K562 (cell line): ENCODE measurements at regions not wholly inside any gene's neighbourhood (a gene's known extent, or its start where the extent isn't known, plus 50 kb on each side); places are given as distances from the start of the nearest gene placed in this dataset.

Source experiments
- ARNT ChIP-seq, 2 experiments: fragments of 450-650 bp; IDR thresholded peaks; 2 replicates each; pipeline ENCODE4 v1.6.1; 2016; ENCODE audit warnings: mild to moderate bottlenecking in 1 of 2
- EP300 ChIP-seq: IDR thresholded peaks from 2 replicates; pipeline ENCODE4 v1.6.1; 2012; ENCODE audit warnings: low read length, improper control_type of control experiment
- FOXM1 ChIP-seq, 2 experiments: fragments of 450-650 bp in 1 of 2; sonication (generic) in 1 of 2; formaldehyde crosslinking in 1 of 2; IDR thresholded peaks; 2 replicates each; pipeline versions ENCODE4 v1.6.1 to v1.9.0; 2017 to 2022; ENCODE audit warnings: low read depth in 2 of 2, mild to moderate bottlenecking in 2 of 2, missing genetic modification reagents in 1 of 2, moderate library complexity in 1 of 2
- JUN ChIP-seq, 2 experiments: sonication (generic) in 1 of 2; formaldehyde crosslinking in 1 of 2; IDR thresholded peaks; 2 replicates each; pipeline versions ENCODE4 v1.6.1 to v1.8.0; 2012 to 2022; ENCODE audit warnings: borderline replicate concordance in 2 of 2, mild to moderate bottlenecking in 2 of 2, improper control_type of control experiment in 1 of 2, low read depth in 1 of 2, low read length in 1 of 2, missing genetic modification reagents in 1 of 2
- KAT8 ChIP-seq: fragments of 450-650 bp; IDR thresholded peaks from 2 replicates; pipeline ENCODE4 v1.6.1; 2016; ENCODE audit warnings: low read depth, mild to moderate bottlenecking
- NFE2 ChIP-seq: IDR thresholded peaks from 2 replicates; pipeline ENCODE4 v1.6.1; 2014; ENCODE audit warnings: antibody characterized with exemption, low read depth
- NR2C1 ChIP-seq, 2 experiments: fragments of 450-650 bp; IDR thresholded peaks; 2 replicates each; pipeline ENCODE4 v1.6.1; 2017; ENCODE audit warnings: mild to moderate bottlenecking in 2 of 2, antibody characterized with exemption in 1 of 2, inconsistent platforms in 1 of 2, missing compliant biosample characterization in 1 of 2, missing genetic modification characterization in 1 of 2
- PHF8 ChIP-seq: fragments of 200-600 bp; sonication (generic); IDR thresholded peaks from 2 replicates; pipeline ENCODE4 v1.6.1; 2012; ENCODE audit warnings: mixed run types, mild to moderate bottlenecking, inconsistent platforms, low read length, moderate library complexity, borderline replicate concordance
- POLR2A ChIP-seq: fragments of 450-650 bp; conservative IDR thresholded peaks from 2 replicates; pipeline ENCODE4 v1.6.1; 2016
- RHOXF2B ChIP-seq: fragments of 250-450 bp; sonication (Bioruptor Pico); conservative IDR thresholded peaks from 2 replicates; pipeline ENCODE4 v1.5.1; 2021
- SAP30 ChIP-seq: fragments of 200-600 bp; sonication (generic); IDR thresholded peaks from 2 replicates; pipeline ENCODE4 v1.6.1; 2012; ENCODE audit warnings: borderline replicate concordance, low read depth, mild to moderate bottlenecking, moderate library complexity, low read length, control low read depth, inconsistent platforms; ENCODE audit not compliant: insufficient read depth, poor library complexity, severe bottlenecking
- SMARCB1 ChIP-seq: IDR thresholded peaks from 2 replicates; pipeline ENCODE4 v1.6.1; 2011; ENCODE audit warnings: improper control_type of control experiment, low read depth; ENCODE audit not compliant: insufficient read length
- TF ChIP-seq, protein P1 (sequence below): sonication (generic); formaldehyde crosslinking; IDR thresholded peaks from 2 replicates; pipeline ENCODE4 v1.8.0; 2022; ENCODE audit warnings: missing genetic modification reagents, mild to moderate bottlenecking, moderate library complexity, borderline replicate concordance

DNA sequence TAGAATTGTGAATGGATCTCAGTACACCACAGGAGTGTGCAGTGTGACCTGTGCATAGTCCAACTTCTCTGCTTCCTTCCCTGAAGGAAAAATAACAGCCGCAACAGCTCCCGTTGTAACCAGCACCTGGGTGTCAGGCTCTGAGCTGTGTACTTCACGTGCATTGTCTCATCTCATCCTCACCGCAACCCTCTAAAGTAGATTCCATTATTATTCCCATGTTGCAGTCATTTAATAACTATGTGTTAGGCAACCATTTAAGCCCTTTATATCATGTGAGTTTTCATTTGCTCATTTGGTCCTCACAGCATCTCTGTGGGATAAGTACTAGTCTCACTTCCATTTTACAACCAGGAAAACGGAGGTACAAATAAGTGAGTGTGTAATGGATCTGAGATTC is 247.0 kb upstream of the MAF start:
- TF ChIP-seq PHF8: no peak
- TF ChIP-seq KAT8: no peak
- TF ChIP-seq JUN (IDR thresholded peaks at IDR 0.05; ENCODE audit: borderline replicate concordance, low read depth, low read length): no peak
- no peak for TF ChIP-seq JUN (CRISPR knock-in tag; IDR thresholded peaks at IDR 0.05; ENCODE audit: borderline replicate concordance)
- TF ChIP-seq SAP30: no peak
- TF ChIP-seq FOXM1 (IDR thresholded peaks at IDR 0.05; ENCODE audit: low read depth): no peak
- TF ChIP-seq FOXM1 (CRISPR knock-in tag; IDR thresholded peaks at IDR 0.05; ENCODE audit: low read depth): no peak
- TF ChIP-seq ARNT (IDR thresholded peaks at IDR 0.05): no peak
- no peak for TF ChIP-seq RHOXF2B (CRISPR knock-in tag)
- TF ChIP-seq, protein P1, sequence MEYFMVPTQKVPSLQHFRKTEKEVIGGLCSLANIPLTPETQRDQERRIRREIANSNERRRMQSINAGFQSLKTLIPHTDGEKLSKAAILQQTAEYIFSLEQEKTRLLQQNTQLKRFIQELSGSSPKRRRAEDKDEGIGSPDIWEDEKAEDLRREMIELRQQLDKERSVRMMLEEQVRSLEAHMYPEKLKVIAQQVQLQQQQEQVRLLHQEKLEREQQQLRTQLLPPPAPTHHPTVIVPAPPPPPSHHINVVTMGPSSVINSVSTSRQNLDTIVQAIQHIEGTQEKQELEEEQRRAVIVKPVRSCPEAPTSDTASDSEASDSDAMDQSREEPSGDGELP (CRISPR knock-in tag): no peak
- TF ChIP-seq POLR2A: no peak
- TF ChIP-seq NR2C1 (IDR thresholded peaks at IDR 0.05): no peak
- TF ChIP-seq NR2C1 (tag; IDR thresholded peaks at IDR 0.05): no peak
- no peak for TF ChIP-seq SMARCB1
- TF ChIP-seq EP300: no peak
- TF ChIP-seq NFE2: no peak
